ENCODE measurements at regions not wholly inside any gene's neighbourhood (a gene's known extent, or its start where the extent isn't known, plus 50 kb on each side); places are given as distances from the start of the nearest gene placed in this dataset.

- DNase-seq (ENCODE audit: low read depth): no peak
- no peak overlapping the region for H3K4me3 ChIP-seq (ENCODE audit: control insufficient read depth, low read depth, low read length)
- no peak for TF ChIP-seq CTCF (IDR thresholded peaks at IDR 0.05; ENCODE audit: control insufficient read depth, insufficient read depth, low read depth, low read length, missing control alignments)
Observed at GRCh38 chr6:14660806-14661579, 543.4 kb downstream of the CD83 start.

- no peak for DNase-seq (ENCODE audit: low read depth)
- no peak overlapping the region for H3K4me3 ChIP-seq (ENCODE audit: control insufficient read depth, low read depth, low read length)
- TF ChIP-seq CTCF (IDR thresholded peaks at IDR 0.05; ENCODE audit: control insufficient read depth, insufficient read depth, low read depth, low read length, missing control alignments): no peak
Observed at GRCh38 chr6:14661691-14662090, 544.1 kb downstream of the CD83 start.

- no peak for TF ChIP-seq CTCF (IDR thresholded peaks at IDR 0.05; ENCODE audit: control insufficient read depth, insufficient read depth, low read depth, low read length, missing control alignments)
- DNase-seq (ENCODE audit: low read depth): no peak
- H3K4me3 ChIP-seq (ENCODE audit: control insufficient read depth, low read depth, low read length): no peak overlapping the region
Observed at GRCh38 chr6:14664112-14664601, 546.6 kb downstream of the CD83 start.

GRCh38 chr6:14664621-14665315, 547.2 kb downstream of the CD83 start:
- no peak for TF ChIP-seq CTCF (IDR thresholded peaks at IDR 0.05; ENCODE audit: control insufficient read depth, insufficient read depth, low read depth, low read length, missing control alignments)
- H3K4me3 ChIP-seq (ENCODE audit: control insufficient read depth, low read depth, low read length): no peak overlapping the region
- no peak for DNase-seq (ENCODE audit: low read depth)

- TF ChIP-seq CTCF (IDR thresholded peaks at IDR 0.05; ENCODE audit: control insufficient read depth, insufficient read depth, low read depth, low read length, missing control alignments): no peak
- peak; percentile 79 for DNase-seq (ENCODE audit: low read depth)
- no peak overlapping the region for H3K4me3 ChIP-seq (ENCODE audit: control insufficient read depth, low read depth, low read length)
Observed at GRCh38 chr6:14665827-14666724, 548.5 kb downstream of the CD83 start.

- H3K4me3 ChIP-seq (ENCODE audit: control insufficient read depth, low read depth, low read length): no peak overlapping the region
- DNase-seq (ENCODE audit: low read depth): no peak
- TF ChIP-seq CTCF (IDR thresholded peaks at IDR 0.05; ENCODE audit: control insufficient read depth, insufficient read depth, low read depth, low read length, missing control alignments): no peak
Observed at GRCh38 chr6:14670806-14671205, 553.2 kb downstream of the CD83 start.
